ENCODE measurements at regions not wholly inside any gene's neighbourhood (a gene's known extent, or its start where the extent isn't known, plus 50 kb on each side); places are given as distances from the start of the nearest gene placed in this dataset.

GRCh38 chr7:125127304-125127703, 197.7 kb upstream of the POT1 start:
- H3K9me3 Mint-ChIP-seq, result no peaks in the 10 kb centered on the region
- no peak overlapping the region for H3K4me3 Mint-ChIP-seq
- no peak for DNase-seq (ENCODE audit: extremely low spot score, unreplicated experiment)
- H3K27me3 Mint-ChIP-seq, result no peaks in the 10 kb centered on the region
- no peak overlapping the region for H3K27ac Mint-ChIP-seq
- H3K36me3 Mint-ChIP-seq, result no peaks in the 10 kb centered on the region
- H3K4me1 Mint-ChIP-seq (ENCODE audit: unreplicated experiment), result peaks cover 5% of the 10 kb centered on the region
- TF ChIP-seq, protein P1, sequence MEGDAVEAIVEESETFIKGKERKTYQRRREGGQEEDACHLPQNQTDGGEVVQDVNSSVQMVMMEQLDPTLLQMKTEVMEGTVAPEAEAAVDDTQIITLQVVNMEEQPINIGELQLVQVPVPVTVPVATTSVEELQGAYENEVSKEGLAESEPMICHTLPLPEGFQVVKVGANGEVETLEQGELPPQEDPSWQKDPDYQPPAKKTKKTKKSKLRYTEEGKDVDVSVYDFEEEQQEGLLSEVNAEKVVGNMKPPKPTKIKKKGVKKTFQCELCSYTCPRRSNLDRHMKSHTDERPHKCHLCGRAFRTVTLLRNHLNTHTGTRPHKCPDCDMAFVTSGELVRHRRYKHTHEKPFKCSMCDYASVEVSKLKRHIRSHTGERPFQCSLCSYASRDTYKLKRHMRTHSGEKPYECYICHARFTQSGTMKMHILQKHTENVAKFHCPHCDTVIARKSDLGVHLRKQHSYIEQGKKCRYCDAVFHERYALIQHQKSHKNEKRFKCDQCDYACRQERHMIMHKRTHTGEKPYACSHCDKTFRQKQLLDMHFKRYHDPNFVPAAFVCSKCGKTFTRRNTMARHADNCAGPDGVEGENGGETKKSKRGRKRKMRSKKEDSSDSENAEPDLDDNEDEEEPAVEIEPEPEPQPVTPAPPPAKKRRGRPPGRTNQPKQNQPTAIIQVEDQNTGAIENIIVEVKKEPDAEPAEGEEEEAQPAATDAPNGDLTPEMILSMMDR (conservative IDR thresholded peaks at IDR 0.05), result no peak

DNA sequence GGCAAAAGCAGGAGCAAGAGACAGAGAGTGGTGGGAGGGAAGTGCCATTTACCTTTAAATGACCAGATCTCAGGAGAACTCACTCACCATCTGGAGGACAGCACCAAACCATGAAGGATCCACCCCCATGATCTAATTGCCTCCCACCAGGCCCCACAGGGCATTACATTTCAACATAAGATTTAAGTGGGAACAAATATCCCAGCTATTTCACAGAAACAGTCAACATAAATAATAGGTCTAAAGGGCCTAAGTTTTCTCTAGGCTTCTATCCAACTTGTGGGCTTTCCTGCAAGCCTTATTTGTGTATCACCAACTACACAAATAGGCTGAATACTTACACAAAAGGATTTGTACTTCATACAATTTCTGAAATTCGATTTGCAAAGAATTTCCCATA, 196.8 kb upstream of the POT1 start:
- Mint-ChIP-seq H3K27ac (no peak overlapping the region), H3K9me3 (no peaks in the 10 kb centered on the region), H3K27me3 (no peaks in the 10 kb centered on the region), H3K4me1 (ENCODE audit: unreplicated experiment) (peaks cover 5% of the 10 kb centered on the region), H3K36me3 (no peaks in the 10 kb centered on the region), H3K4me3 (no peak overlapping the region)
- TF ChIP-seq, protein P1 (conservative IDR thresholded peaks at IDR 0.05), result no peak
- no peak for DNase-seq (ENCODE audit: extremely low spot score, unreplicated experiment)

DNA sequence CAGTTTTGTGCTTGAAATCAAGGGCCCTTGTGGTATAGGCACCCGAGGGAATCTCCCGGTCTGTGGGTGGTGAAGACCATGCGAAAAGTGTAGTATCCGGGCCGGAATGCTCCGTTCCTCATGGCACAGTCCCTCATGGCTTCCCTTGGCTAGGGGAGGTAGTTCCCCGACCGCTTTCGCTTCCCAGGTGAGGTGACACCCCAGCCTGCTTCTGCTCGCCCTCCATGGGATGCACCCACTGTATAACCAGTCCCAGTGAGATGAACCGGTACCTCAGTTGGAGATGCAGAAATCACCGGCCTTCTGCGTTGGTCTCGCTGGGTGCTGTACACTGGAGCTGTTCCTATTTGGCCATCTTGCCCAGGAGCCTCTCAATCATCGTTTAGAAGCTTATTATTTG, 195.7 kb upstream of the POT1 start:
- peaks cover 5% of the 10 kb centered on the region for H3K4me1 Mint-ChIP-seq (ENCODE audit: unreplicated experiment)
- TF ChIP-seq, protein P1 (conservative IDR thresholded peaks at IDR 0.05), result no peak
- no peak overlapping the region for H3K27ac Mint-ChIP-seq
- H3K27me3 Mint-ChIP-seq, result no peaks in the 10 kb centered on the region
- H3K36me3 Mint-ChIP-seq, result no peaks in the 10 kb centered on the region
- no peaks in the 10 kb centered on the region for H3K9me3 Mint-ChIP-seq
- no peak for DNase-seq (ENCODE audit: extremely low spot score, unreplicated experiment)
- H3K4me3 Mint-ChIP-seq, result no peak overlapping the region

DNA sequence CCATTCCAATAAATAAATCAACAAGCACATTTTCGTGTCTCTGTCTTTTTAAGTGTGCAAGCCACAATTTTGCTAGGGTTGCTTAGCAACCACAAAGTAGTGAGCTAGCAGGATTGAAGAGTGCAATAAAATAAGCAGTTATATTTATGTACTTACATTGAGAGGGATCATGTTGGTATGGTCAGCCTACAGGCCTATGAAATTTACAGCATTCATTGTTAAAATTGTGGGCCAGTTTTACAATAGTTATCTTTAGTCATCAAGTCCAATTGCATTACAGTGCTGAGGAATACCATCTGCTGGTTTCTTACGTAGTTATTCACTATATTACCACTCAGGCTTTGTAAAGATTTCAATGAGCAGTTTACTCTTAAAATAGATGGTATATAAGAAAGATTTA, 192.5 kb upstream of the POT1 start:
- H3K27me3 Mint-ChIP-seq, result no peaks in the 10 kb centered on the region
- TF ChIP-seq, protein P1 (conservative IDR thresholded peaks at IDR 0.05), result no peak
- no peak overlapping the region for H3K27ac Mint-ChIP-seq
- DNase-seq (ENCODE audit: extremely low spot score, unreplicated experiment), result no peak
- no peaks in the 10 kb centered on the region for H3K36me3 Mint-ChIP-seq
- H3K9me3 Mint-ChIP-seq, result no peaks in the 10 kb centered on the region
- peaks cover 5% of the 10 kb centered on the region for H3K4me1 Mint-ChIP-seq (ENCODE audit: unreplicated experiment)
- no peak overlapping the region for H3K4me3 Mint-ChIP-seq

GRCh38 chr7:125119559-125120115, 190.0 kb upstream of the POT1 start:
- Mint-ChIP-seq H3K36me3 (no peaks in the 10 kb centered on the region), H3K27ac (no peak overlapping the region), H3K4me3 (no peak overlapping the region), H3K9me3 (no peaks in the 10 kb centered on the region), H3K27me3 (no peaks in the 10 kb centered on the region), H3K4me1 (ENCODE audit: unreplicated experiment) (no peaks in the 10 kb centered on the region)
- TF ChIP-seq, protein P1 (conservative IDR thresholded peaks at IDR 0.05), result no peak
- no peak for DNase-seq (ENCODE audit: extremely low spot score, unreplicated experiment)

- no peaks in the 10 kb centered on the region for H3K9me3 Mint-ChIP-seq
- no peaks in the 10 kb centered on the region for H3K4me1 Mint-ChIP-seq (ENCODE audit: unreplicated experiment)
- TF ChIP-seq, protein P1 (conservative IDR thresholded peaks at IDR 0.05), result no peak
- H3K27ac Mint-ChIP-seq, result no peak overlapping the region
- no peak overlapping the region for H3K4me3 Mint-ChIP-seq
- no peaks in the 10 kb centered on the region for H3K27me3 Mint-ChIP-seq
- DNase-seq (ENCODE audit: extremely low spot score, unreplicated experiment), result no peak
- H3K36me3 Mint-ChIP-seq, result no peaks in the 10 kb centered on the region
These were observed 188.8 kb upstream of the POT1 start for GRCh38 chr7:125118444-125118843.

All from type B pancreatic cell (in vitro differentiated cells).